AG04449 (cell line): ENCODE measurements at regions not wholly inside any gene's neighbourhood (a gene's known extent, or its start where the extent isn't known, plus 50 kb on each side); places are given as distances from the start of the nearest gene placed in this dataset.
"Not testable (repeated sequence)": the region's sequence is repeated elsewhere in the genome, so short reads cannot be mapped to it uniquely, and the experiment has no call there.

Experiments used
- CTCF ChIA-PET: fragments of 350-600 bp; formaldehyde crosslinking; extraction: SDS; loops from one replicate; lab custom pipeline; 2021; ENCODE audit warnings: antibody characterized with exemption; lab: Yijun Ruan, JAX
- POLR2A ChIA-PET: fragments of 400-600, 350-600 bp; formaldehyde crosslinking; extraction: SDS; loops from one replicate; lab custom pipeline; 2020; ENCODE audit warnings: antibody characterized with exemption, inconsistent platforms; lab: Yijun Ruan, JAX
- DNase-seq: peaks from one replicate; pipeline ENCODE4 v3.0.0-alpha.2; 2010; ENCODE audit warnings: low read depth, low spot score
- H3K4me3 ChIP-seq: 2 replicates; pipeline ENCODE4 v1.5.1; 2011; ENCODE audit warnings: low read depth, mild to moderate bottlenecking, control low read depth, low read length
- CTCF ChIP-seq: IDR thresholded peaks from one replicate; pipeline ENCODE4 v1.5.1; 2011; ENCODE audit warnings: mild to moderate bottlenecking, moderate library complexity, low read length, control low read depth, inconsistent platforms; ENCODE audit not compliant: insufficient read depth; ENCODE audit errors: missing control alignments

GRCh38 chr14:95611293-95611880, 74.8 kb upstream of the TCL1B start:
- POLR2A ChIA-PET: no interaction called here
- TF ChIP-seq CTCF: no peak
- DNase-seq: no peak
- CTCF ChIA-PET: interaction anchor here (0.7 to 1.9 kb wide), 2 partner anchors 163 to 490 kb away, joined by 3 to 4 read pairs; no protein-coding TSS in a partner anchor
- H3K4me3 ChIP-seq: no peak overlapping the region

GRCh38 chr14:95614349-95614748, 71.9 kb upstream of the TCL1B start:
- POLR2A ChIA-PET: no interaction called here
- no peak for DNase-seq
- no peak overlapping the region for H3K4me3 ChIP-seq
- TF ChIP-seq CTCF: no peak
- CTCF ChIA-PET: no interaction called here

- no peak overlapping the region for H3K4me3 ChIP-seq
- ChIA-PET POLR2A (no interaction called here), CTCF (no interaction called here)
Observed at GRCh38 chr14:95616745-95617144, 69.5 kb upstream of the TCL1B start.

DNA sequence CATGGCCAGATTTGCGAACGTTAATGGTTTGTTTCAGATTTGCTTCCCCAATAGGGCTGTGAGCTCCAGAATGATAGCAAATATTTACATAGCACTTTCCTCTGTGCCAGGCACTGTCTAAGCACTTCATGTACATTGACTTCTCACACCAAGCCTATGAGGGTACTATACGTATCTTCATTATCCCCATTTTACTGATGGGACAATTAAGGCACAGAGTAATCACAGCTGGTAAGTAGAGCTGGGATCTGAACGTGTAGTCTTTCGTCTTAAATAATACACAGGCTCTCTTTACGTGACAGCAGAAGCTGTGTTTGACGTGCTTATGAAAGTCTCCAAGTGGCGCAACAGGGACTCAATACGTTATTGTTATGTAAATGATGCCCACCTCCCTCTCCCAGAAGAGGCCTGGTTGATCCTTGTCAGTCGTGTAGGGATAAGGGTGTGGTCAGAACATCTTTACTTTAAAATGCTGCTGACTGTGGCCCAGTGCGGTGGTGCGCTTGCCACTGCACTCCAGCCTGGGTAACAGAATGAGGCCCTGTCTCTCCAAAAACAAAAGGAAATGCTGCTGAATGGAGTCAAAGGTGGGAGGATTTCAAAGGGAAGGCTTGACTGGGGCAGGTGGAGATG, 66.3 kb upstream of the TCL1B start:
- ChIA-PET CTCF (no interaction called here), POLR2A (no interaction called here)
- TF ChIP-seq CTCF: no peak
- H3K4me3 ChIP-seq: no peak overlapping the region
- no peak for DNase-seq

More at GRCh38 chr14:95616745-95617144, 69.5 kb upstream of the TCL1B start:
- DNase-seq: no peak
- no peak for TF ChIP-seq CTCF

GRCh38 chr14:95620659-95621059, 65.6 kb upstream of the TCL1B start:
- CTCF ChIA-PET: no interaction called here
- no peak overlapping the region for H3K4me3 ChIP-seq
- POLR2A ChIA-PET: no interaction called here
- DNase-seq: no peak
- no peak for TF ChIP-seq CTCF

DNA sequence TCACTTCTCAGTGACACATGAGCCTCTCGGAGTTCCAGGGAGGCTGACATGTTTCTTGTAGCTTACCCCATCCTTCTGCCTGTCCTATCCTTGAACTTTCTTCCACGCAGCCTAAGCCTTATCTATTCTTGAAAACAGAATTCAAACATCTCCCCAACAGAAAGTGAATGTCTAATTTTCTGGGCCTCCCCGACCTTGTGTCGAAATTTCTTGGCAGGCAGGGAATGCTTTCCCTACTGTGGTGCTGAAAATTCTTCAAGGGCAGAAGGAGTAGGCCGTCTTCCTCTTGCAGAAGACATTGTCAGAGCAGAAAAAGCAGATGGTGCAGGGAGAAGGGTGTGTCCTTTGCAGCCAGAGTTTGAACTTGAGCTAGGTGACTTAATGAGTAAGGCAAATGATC, 63.0 kb upstream of the TCL1B start:
- no peak for TF ChIP-seq CTCF
- ChIA-PET CTCF (no interaction called here), POLR2A (no interaction called here)
- no peak overlapping the region for H3K4me3 ChIP-seq
- DNase-seq: no peak

DNA sequence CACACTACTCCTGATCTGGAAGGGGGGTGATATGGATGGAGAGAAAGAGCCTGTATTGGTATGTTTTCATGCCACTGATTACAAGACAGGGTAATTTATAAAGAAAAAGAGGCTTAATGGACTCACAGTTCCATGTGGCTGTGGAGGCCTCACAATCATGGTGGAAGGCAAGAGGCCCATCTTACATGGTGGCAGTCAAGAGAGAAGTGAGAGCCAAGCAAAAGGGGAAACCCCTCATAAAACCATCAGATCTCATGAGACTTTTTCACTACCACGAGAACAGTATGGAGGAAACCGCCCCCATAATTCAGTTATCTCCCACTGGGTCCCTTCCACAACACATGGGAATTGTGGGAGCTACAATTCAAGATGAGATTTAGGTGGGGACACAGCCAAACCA, 60.5 kb upstream of the TCL1B start:
- POLR2A ChIA-PET, CTCF ChIA-PET, DNase-seq, H3K4me3 ChIP-seq: not testable (repeated sequence)
